AG04449 (cell line): ENCODE measurements at regions not wholly inside any gene's neighbourhood (a gene's known extent, or its start where the extent isn't known, plus 50 kb on each side); places are given as distances from the start of the nearest gene placed in this dataset.
"Not testable (repeated sequence)": the region's sequence is repeated elsewhere in the genome, so short reads cannot be mapped to it uniquely, and the experiment has no call there.

ENCODE experiments used
- CTCF ChIA-PET: fragments of 350-600 bp; formaldehyde crosslinking; extraction: SDS; loops from one replicate; lab custom pipeline; 2021; ENCODE audit warnings: antibody characterized with exemption; lab: Yijun Ruan, JAX
- POLR2A ChIA-PET: fragments of 400-600, 350-600 bp; formaldehyde crosslinking; extraction: SDS; loops from one replicate; lab custom pipeline; 2020; ENCODE audit warnings: antibody characterized with exemption, inconsistent platforms; lab: Yijun Ruan, JAX
- DNase-seq: peaks from one replicate; pipeline ENCODE4 v3.0.0-alpha.2; 2010; ENCODE audit warnings: low read depth, low spot score
- H3K4me3 ChIP-seq: 2 replicates; pipeline ENCODE4 v1.5.1; 2011; ENCODE audit warnings: low read depth, mild to moderate bottlenecking, control low read depth, low read length
- TF ChIP-seq, protein P1 (sequence below): IDR thresholded peaks from one replicate; pipeline ENCODE4 v1.5.1; 2011; ENCODE audit warnings: mild to moderate bottlenecking, moderate library complexity, low read length, control low read depth, inconsistent platforms; ENCODE audit not compliant: insufficient read depth; ENCODE audit errors: missing control alignments

DNA sequence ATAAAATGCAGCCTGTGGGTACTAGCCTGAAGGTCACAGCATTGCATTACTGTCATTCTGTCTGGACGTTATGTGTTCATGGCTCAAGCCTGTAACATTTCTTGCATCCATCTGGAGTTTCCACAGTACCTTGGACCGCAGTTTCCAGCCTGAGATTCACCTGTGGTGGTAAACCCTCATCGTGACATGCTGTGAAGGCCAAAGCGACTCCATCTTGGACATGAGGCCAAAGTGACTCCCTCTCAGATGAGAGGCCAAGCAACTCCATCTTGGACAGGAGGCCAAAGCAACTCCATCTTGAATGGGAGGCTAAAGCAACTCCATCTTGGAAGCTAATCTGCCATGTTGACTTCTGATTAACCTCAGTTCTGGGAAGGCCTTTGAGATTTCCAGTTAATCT lies 257.7 kb upstream of the MYT1L start:
- DNase-seq = no peak
- TF ChIP-seq, protein P1, sequence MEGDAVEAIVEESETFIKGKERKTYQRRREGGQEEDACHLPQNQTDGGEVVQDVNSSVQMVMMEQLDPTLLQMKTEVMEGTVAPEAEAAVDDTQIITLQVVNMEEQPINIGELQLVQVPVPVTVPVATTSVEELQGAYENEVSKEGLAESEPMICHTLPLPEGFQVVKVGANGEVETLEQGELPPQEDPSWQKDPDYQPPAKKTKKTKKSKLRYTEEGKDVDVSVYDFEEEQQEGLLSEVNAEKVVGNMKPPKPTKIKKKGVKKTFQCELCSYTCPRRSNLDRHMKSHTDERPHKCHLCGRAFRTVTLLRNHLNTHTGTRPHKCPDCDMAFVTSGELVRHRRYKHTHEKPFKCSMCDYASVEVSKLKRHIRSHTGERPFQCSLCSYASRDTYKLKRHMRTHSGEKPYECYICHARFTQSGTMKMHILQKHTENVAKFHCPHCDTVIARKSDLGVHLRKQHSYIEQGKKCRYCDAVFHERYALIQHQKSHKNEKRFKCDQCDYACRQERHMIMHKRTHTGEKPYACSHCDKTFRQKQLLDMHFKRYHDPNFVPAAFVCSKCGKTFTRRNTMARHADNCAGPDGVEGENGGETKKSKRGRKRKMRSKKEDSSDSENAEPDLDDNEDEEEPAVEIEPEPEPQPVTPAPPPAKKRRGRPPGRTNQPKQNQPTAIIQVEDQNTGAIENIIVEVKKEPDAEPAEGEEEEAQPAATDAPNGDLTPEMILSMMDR = no peak
- no peak overlapping the region for H3K4me3 ChIP-seq
- ChIA-PET CTCF (no interaction called here), POLR2A (no interaction called here)

DNA sequence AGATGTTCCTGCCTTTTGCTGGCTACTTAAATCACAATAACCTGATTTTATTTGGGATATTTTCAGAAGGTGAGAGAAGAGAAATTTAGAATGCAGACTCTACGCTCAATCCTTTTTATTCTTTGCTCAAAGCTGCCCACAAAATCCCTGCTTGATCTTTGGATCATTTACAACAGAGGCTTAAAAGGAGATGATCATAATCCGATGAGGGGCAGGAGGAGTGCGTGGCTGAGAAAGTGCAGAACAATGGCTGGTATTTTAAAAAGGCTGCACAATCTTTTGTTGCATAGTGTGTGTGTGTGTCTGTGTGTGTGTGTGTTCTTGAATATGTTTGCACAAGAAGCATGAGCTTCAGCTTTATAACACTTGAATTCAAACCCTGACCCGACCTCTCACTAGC lies 256.3 kb upstream of the MYT1L start:
- ChIA-PET CTCF (no interaction called here), POLR2A (no interaction called here)
- H3K4me3 ChIP-seq = no peak overlapping the region
- TF ChIP-seq, protein P1 = no peak
- DNase-seq = no peak

DNA sequence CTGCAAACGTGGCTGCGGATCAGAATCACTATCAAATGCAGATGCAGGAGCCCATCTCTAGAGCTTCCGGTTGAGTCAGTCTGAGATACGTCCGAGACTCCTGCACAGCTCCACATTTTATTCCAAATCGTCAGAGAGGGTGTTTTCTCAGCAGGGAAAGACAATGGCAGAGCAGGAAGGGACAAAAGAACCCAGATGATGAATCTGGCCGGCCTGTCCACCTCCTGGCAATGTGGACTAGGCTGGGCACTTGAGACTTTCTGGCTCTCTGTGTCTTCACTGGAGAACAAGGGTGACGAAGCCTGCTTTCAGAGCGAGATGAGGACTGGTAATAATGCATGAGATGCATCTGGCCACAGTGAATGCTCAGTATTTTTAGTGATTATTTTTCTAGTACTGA lies 255.9 kb upstream of the MYT1L start:
- no peak for DNase-seq
- ChIA-PET POLR2A (no interaction called here), CTCF (no interaction called here)
- H3K4me3 ChIP-seq = no peak overlapping the region
- TF ChIP-seq, protein P1 = no peak

DNA sequence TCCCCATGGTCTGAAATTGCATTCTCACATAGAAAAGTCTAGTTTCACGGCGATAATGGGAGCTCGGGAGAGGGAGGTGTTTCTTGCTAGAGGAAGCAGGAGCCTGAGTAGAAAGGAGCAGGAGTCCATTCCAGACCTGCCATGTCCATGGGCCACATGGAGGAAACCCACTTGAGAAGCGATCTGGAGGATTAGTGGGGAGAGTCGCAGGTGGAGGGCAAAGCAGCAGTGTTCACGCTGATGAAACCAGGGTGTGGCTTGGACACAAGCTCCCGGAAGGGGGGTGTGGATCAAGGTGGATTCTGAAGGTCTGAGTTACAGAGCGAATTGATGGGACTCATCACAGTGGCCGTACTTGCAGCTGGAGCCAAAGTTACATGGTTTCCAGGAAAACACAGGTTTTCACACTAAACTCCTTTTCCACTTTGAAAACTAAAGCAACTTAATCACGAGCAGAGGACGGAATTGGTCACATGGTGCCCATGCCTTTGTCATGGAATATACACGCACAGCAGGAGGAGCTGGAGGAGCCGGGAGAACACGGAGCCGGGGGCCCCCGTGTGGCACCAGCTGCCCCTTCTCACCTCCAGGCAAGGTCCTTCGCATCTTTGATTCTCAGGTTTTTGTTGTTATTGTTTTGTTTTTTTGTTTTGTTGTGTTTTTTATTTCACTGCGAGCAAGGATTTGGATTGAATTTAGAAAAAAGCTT lies 255.1 kb upstream of the MYT1L start:
- CTCF ChIA-PET = no interaction called here
- DNase-seq = no peak
- H3K4me3 ChIP-seq = no peak overlapping the region
- POLR2A ChIA-PET = no interaction called here
- TF ChIP-seq, protein P1 = no peak

DNA sequence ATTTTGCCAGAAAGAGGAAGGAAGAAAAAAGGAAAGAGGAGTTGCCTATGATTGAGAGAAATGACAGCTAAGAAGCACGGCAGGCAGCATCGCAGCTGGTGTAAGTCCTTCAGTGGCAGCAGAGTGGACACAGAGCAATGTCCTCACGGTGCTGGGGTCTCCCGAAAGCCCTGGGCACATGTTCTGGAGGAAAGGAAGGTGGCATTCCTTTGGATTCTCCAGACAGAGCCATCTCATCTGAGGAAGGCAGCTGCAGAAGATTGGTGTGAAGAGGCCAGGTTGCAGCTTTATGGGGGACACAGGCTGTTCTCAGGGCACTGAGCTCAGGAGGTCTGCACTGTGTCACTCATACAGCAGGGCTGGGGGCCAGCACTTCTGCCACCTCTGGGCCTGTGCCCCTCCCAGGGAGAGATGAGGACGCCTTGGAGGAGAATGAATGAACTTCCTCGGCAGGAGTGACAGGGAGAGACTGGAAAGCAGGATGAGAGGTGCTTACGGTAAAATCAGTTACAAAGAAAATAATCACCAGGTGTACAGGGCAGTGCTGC lies 252.0 kb upstream of the MYT1L start:
- ChIA-PET POLR2A (no interaction called here), CTCF (no interaction called here)
- no peak overlapping the region for H3K4me3 ChIP-seq
- DNase-seq = no peak
- TF ChIP-seq, protein P1 = no peak

DNA sequence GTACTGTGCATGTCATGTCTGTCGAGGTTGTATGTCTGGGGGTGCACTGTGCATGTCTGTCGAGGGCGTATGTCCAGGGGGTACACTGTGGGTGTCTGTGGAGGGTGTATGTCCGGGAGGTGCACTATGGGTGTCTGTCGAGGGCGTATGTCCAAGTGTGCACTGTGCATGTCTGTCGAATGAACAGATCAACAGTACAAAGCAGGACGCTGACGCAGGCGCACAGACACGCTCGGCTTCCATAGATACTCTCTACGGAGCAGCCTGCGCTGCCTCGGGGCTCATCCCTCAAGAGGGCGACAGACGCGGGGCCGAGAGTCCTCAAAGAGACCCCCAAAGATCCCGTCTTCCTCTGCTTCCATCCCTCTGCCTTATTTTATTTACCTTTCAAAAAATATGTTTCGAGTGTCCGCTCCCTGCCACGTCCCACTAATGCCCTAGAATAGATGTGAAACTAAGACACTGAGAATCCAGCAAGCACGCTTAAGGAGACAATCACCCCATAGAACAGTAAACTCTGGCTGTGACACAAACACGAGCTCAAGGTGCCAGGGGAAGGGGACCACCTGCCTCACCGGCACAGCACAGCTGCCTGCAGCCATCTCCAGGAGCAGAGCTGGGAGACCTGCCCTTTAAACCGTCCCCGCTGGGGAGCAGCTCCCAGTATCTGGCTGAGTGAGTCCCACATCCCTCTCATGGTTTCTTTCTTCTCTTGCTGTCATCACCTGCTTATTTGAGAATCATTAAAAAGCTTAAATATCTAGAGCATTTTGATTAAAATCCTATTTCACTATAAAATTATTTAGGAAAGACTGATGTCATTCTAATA lies 250.5 kb upstream of the MYT1L start:
- DNase-seq = no peak
- CTCF ChIA-PET = no interaction called here
- POLR2A ChIA-PET = no interaction called here

DNA sequence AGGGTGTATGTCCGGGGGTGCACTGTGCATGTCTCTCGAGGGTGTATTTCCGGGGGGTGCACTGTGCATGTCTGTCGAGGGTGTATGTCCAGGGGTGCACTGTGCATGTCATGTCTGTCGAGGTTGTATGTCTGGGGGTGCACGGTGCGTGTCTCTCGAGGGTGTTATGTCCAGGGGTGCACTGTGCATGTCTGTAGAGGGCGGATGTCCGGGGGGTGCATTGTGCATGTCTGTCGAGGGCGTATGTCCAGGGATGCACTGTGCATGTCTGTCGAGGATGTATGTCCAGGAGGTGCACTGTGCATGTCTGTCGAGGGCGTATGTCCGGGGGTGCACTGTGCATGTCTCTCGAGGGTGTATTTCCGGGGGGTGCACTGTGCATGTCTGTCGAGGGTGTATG lies 249.8 kb upstream of the MYT1L start:
- DNase-seq, POLR2A ChIA-PET, CTCF ChIA-PET, H3K4me3 ChIP-seq: not testable (repeated sequence)

More for the DNA sequence above, 250.5 kb upstream of the MYT1L start:
- TF ChIP-seq, protein P1 = no peak
- no peak overlapping the region for H3K4me3 ChIP-seq
